Neural cell (in vitro differentiated cells): ENCODE measurements at regions not wholly inside any gene's neighbourhood (a gene's known extent, or its start where the extent isn't known, plus 50 kb on each side); places are given as distances from the start of the nearest gene placed in this dataset.
A peak's percentile ranks its signal among the peaks of the same experiment; 100 is the strongest.

Experiments used
- H2AFZ ChIP-seq: fragments of 200-600, 300-800 bp; sonication (generic), shearing (Covaris generic); 2 replicates; pipeline ENCODE4 v1.6.0; 2014; ENCODE audit warnings: low read depth, mild to moderate bottlenecking, antibody characterized with exemption, low read length, moderate library complexity
- H3F3A ChIP-seq: fragments of 200-600 bp; shearing (Covaris generic); 2 replicates; pipeline ENCODE4 v1.6.1; 2016; ENCODE audit warnings: mild to moderate bottlenecking, moderate library complexity, mixed read lengths, antibody characterized with exemption, low read length; ENCODE audit not compliant: insufficient read depth, poor library complexity, severe bottlenecking
- H3K27ac ChIP-seq: fragments of 200-600, 300-800 bp; sonication (generic), shearing (Covaris generic); 2 replicates; pipeline ENCODE4 v1.5.1; 2014; ENCODE audit warnings: mild to moderate bottlenecking, low read length, moderate library complexity
- H3K27me3 ChIP-seq: fragments of 300-800, 200-600 bp; sonication (generic), shearing (Covaris generic); 2 replicates; pipeline ENCODE4 v1.6.0; 2014; ENCODE audit warnings: mild to moderate bottlenecking, low read depth, low read length, moderate library complexity; ENCODE audit not compliant: insufficient read depth
- H3K36me3 ChIP-seq: fragments of 300-800, 200-600 bp; sonication (generic), shearing (Covaris generic); 2 replicates; pipeline ENCODE4 v1.5.1; 2014; ENCODE audit warnings: mild to moderate bottlenecking, antibody characterized with exemption, low read length, moderate library complexity; ENCODE audit not compliant: insufficient read depth
- H3K4me2 ChIP-seq: fragments of 300-800, 200-600 bp; sonication (generic), shearing (Covaris generic); 2 replicates; pipeline ENCODE4 v1.6.0; 2014; ENCODE audit warnings: mild to moderate bottlenecking, low read length
- H3K4me3 ChIP-seq: fragments of 300-800, 200-600 bp; sonication (generic), shearing (Covaris generic); 2 replicates; pipeline ENCODE4 v1.5.1; 2014; ENCODE audit warnings: mild to moderate bottlenecking, low read length, moderate library complexity
- H3K79me2 ChIP-seq: fragments of 200-600 bp; shearing (Covaris generic); replicated peaks from 2 replicates; pipeline ENCODE4 v1.6.0; 2014; ENCODE audit warnings: mild to moderate bottlenecking, low read length, moderate library complexity; ENCODE audit not compliant: insufficient read depth
- H3K9ac ChIP-seq: fragments of 300-800, 200-600 bp; sonication (generic), shearing (Covaris generic); 2 replicates; pipeline ENCODE4 v1.6.1; 2016; ENCODE audit warnings: mild to moderate bottlenecking, low read length, mixed read lengths
- H3K9me2 ChIP-seq: fragments of 200-600 bp; shearing (Covaris generic); 2 replicates; pipeline ENCODE4 v1.6.1; 2016; ENCODE audit warnings: mild to moderate bottlenecking, low read length, mixed read lengths; ENCODE audit not compliant: insufficient read depth
- H3K9me3 ChIP-seq: fragments of 200-600, 300-800 bp; sonication (generic), shearing (Covaris generic); 2 replicates; pipeline ENCODE4 v1.6.1; 2016; ENCODE audit warnings: mild to moderate bottlenecking, mixed run types, low read length, moderate library complexity, mixed read lengths
- H4K20me1 ChIP-seq: fragments of 200-600 bp; shearing (Covaris generic); 2 replicates; pipeline ENCODE4 v1.6.1; 2016; ENCODE audit warnings: mild to moderate bottlenecking, mixed run types; ENCODE audit not compliant: insufficient read depth
- EP300 ChIP-seq: fragments of 450-650 bp; conservative IDR thresholded peaks from 2 replicates; pipeline ENCODE4 v1.6.1; 2014; ENCODE audit warnings: antibody characterized with exemption, mild to moderate bottlenecking, moderate library complexity; ENCODE audit not compliant: poor library complexity, severe bottlenecking
- EZH2 ChIP-seq: fragments of 200-600, 300-800 bp; shearing (Covaris generic), sonication (generic); IDR thresholded peaks from 2 replicates; pipeline ENCODE4 v1.6.1; 2014; ENCODE audit warnings: antibody characterized with exemption, low read length, borderline replicate concordance, mild to moderate bottlenecking; ENCODE audit not compliant: insufficient read depth, poor library complexity, severe bottlenecking
- MXI1 ChIP-seq: fragments of 450-650 bp; conservative IDR thresholded peaks from 2 replicates; pipeline ENCODE4 v1.6.1; 2014; ENCODE audit warnings: antibody characterized with exemption, mild to moderate bottlenecking; ENCODE audit not compliant: poor library complexity, severe bottlenecking
- RAD21 ChIP-seq: fragments of 450-650 bp; conservative IDR thresholded peaks from 2 replicates; pipeline ENCODE4 v1.6.1; 2014; ENCODE audit warnings: antibody characterized with exemption, mild to moderate bottlenecking, moderate library complexity
- SMC3 ChIP-seq: fragments of 450-650 bp; conservative IDR thresholded peaks from 2 replicates; pipeline ENCODE4 v1.6.1; 2014; ENCODE audit warnings: antibody characterized with exemption, mild to moderate bottlenecking, moderate library complexity; ENCODE audit not compliant: poor library complexity
- TAF1 ChIP-seq: IDR thresholded peaks from 2 replicates; pipeline ENCODE4 v1.6.1; 2012; ENCODE audit warnings: low read depth
- TF ChIP-seq, protein P1 (sequence below): fragments of 450-650 bp; IDR thresholded peaks from 2 replicates; pipeline ENCODE4 v1.5.1; 2014; ENCODE audit warnings: antibody characterized with exemption, mild to moderate bottlenecking, moderate library complexity; ENCODE audit not compliant: poor library complexity, severe bottlenecking

- no peak overlapping the region for H2AFZ ChIP-seq
- H3K27me3 ChIP-seq, result no peaks in the 10 kb centered on the region
- TF ChIP-seq, protein P1, sequence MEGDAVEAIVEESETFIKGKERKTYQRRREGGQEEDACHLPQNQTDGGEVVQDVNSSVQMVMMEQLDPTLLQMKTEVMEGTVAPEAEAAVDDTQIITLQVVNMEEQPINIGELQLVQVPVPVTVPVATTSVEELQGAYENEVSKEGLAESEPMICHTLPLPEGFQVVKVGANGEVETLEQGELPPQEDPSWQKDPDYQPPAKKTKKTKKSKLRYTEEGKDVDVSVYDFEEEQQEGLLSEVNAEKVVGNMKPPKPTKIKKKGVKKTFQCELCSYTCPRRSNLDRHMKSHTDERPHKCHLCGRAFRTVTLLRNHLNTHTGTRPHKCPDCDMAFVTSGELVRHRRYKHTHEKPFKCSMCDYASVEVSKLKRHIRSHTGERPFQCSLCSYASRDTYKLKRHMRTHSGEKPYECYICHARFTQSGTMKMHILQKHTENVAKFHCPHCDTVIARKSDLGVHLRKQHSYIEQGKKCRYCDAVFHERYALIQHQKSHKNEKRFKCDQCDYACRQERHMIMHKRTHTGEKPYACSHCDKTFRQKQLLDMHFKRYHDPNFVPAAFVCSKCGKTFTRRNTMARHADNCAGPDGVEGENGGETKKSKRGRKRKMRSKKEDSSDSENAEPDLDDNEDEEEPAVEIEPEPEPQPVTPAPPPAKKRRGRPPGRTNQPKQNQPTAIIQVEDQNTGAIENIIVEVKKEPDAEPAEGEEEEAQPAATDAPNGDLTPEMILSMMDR, result no peak
- no peaks in the 10 kb centered on the region for H3K79me2 ChIP-seq
- no peaks in the 10 kb centered on the region for H3K9me2 ChIP-seq
- H3K36me3 ChIP-seq, result no peaks in the 10 kb centered on the region
- H3K9me3 ChIP-seq, result no peaks in the 10 kb centered on the region
- no peaks in the 10 kb centered on the region for H4K20me1 ChIP-seq
- H3K4me3 ChIP-seq, result no peak overlapping the region
- H3F3A ChIP-seq, result no peaks in the 10 kb centered on the region
- H3K27ac ChIP-seq, result no peak overlapping the region
- H3K4me2 ChIP-seq, result no peak overlapping the region
- H3K9ac ChIP-seq, result no peak overlapping the region
Observed at GRCh38 chr18:7317804-7318231, 86.9 kb downstream of the LRRC30 start.

GRCh38 chr18:7319161-7319560, 88.3 kb downstream of the LRRC30 start:
- Histone ChIP-seq H3K9me2 (no peaks in the 10 kb centered on the region), H3K9ac (peak overlapping the region; percentile 2), H4K20me1 (no peaks in the 10 kb centered on the region), H2AFZ (no peak overlapping the region), H3K27ac (peak overlapping the region; percentile 9), H3K36me3 (no peaks in the 10 kb centered on the region), H3K27me3 (no peaks in the 10 kb centered on the region), H3K9me3 (no peaks in the 10 kb centered on the region), H3K4me3 (no peak overlapping the region), H3F3A (no peaks in the 10 kb centered on the region), H3K4me2 (no peak overlapping the region), H3K79me2 (no peaks in the 10 kb centered on the region)
- peak; percentile 14 for TF ChIP-seq SMC3
- TF ChIP-seq EP300, result peak; percentile 19
- TF ChIP-seq EZH2, result no peak
- TF ChIP-seq, protein P1, result no peak
- no peak for TF ChIP-seq MXI1

DNA sequence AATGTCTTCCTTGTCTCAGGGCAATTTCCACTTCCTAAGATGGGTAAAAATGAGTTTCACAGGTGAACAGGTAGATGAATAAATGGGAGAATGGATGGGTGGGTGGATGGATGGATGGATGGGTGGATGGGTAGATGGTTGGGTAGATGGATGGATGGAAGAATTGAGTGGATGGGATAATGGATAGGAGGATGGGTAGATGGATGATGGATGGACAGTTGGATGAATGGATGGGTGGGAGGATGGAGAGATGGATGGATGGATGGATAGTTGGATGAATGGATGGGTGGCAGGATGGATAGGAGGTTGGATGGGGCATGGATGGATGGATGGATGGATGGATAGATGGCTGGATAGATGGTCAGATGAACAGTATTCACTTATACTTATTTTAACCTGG, 90.9 kb downstream of the LRRC30 start:
- H3K9me3 ChIP-seq, result no peaks in the 10 kb centered on the region
- H3K36me3 ChIP-seq, result no peaks in the 10 kb centered on the region
- H4K20me1 ChIP-seq, result no peaks in the 10 kb centered on the region
- H3K27ac ChIP-seq, result no peak overlapping the region
- H3K9ac ChIP-seq, result no peak overlapping the region
- no peak overlapping the region for H3K4me2 ChIP-seq
- TF ChIP-seq TAF1 (no peak), RAD21 (no peak), MXI1 (no peak)
- H2AFZ ChIP-seq, result no peak overlapping the region
- H3F3A ChIP-seq, result no peaks in the 10 kb centered on the region
- H3K4me3 ChIP-seq, result no peak overlapping the region
- H3K27me3 ChIP-seq, result no peaks in the 10 kb centered on the region
- H3K79me2 ChIP-seq, result no peaks in the 10 kb centered on the region
- no peaks in the 10 kb centered on the region for H3K9me2 ChIP-seq
